Heart right ventricle (tissue), 16 donors: ENCODE measurements at regions not wholly inside any gene's neighbourhood (a gene's known extent, or its start where the extent isn't known, plus 50 kb on each side); places are given as distances from the start of the nearest gene placed in this dataset.

Source experiments
- ATAC-seq, 8 donors: fragments of 200-7000 bp; cut with Tn5 transposase; one replicate each; pipeline ENCODE4 v1.9.1; 2020; ENCODE audit warnings: mild to moderate bottlenecking in 8 of 8, moderate library complexity in 8 of 8, moderate number of reproducible peaks in 1 of 8
- DNase-seq, 2 donors: peaks; one replicate each; pipeline ENCODE4 v3.0.0-alpha.2; 2020
- H3K27ac ChIP-seq, 10 donors: fragments of 200-600 bp; sonication (generic) in 2 of 10; one replicate each; pipeline versions ENCODE4 v1.5.0 to v1.8.0; 2020 to 2022; ENCODE audit warnings: mild to moderate bottlenecking in 3 of 10
- H3K27me3 ChIP-seq, 7 donors: fragments of 200-600 bp; one replicate each; pipeline ENCODE4 v1.8.0; 2021 to 2022; ENCODE audit warnings: mild to moderate bottlenecking in 2 of 7
- H3K36me3 ChIP-seq, 9 donors: fragments of 200-600 bp; sonication (generic) in 1 of 9; one replicate each; pipeline versions ENCODE4 v1.5.0 to v1.8.0; 2020 to 2022; ENCODE audit warnings: mild to moderate bottlenecking in 2 of 9
- H3K4me1 ChIP-seq, 9 donors: fragments of 200-600 bp; sonication (generic) in 1 of 9; one replicate each; pipeline versions ENCODE4 v1.5.0 to v1.8.0; 2020 to 2022; ENCODE audit warnings: mild to moderate bottlenecking in 4 of 9
- H3K4me3 ChIP-seq, 10 donors: fragments of 200-600 bp; sonication (generic) in 2 of 10; one replicate each; pipeline versions ENCODE4 v1.5.0 to v1.8.0; 2020 to 2022; ENCODE audit warnings: mild to moderate bottlenecking in 7 of 10, moderate library complexity in 2 of 10
- H3K9me3 ChIP-seq, 11 donors: fragments of 200-600 bp in 10 of 11; sonication (generic) in 2 of 11; one replicate each; pipeline versions ENCODE4 v1.5.0 to v1.8.0; 2013 to 2022; ENCODE audit warnings: mild to moderate bottlenecking in 2 of 11, control low read depth in 1 of 11, moderate library complexity in 1 of 11
- whole genome bisulfite sequencing, 2 donors: extraction: QIAGEN DNeasy Blood & Tissue Kit; methylation state at CpG; one replicate each; pipeline ENCODE4 v1.1.7; 2013; ENCODE audit warnings: inconsistent platforms in 1 of 2; 5-methylcytosine and 5-hydroxymethylcytosine counted together
- intact Hi-C, 10 donors: fragments of 100-400 bp; cut with DNase I; formaldehyde crosslinking; loops; one replicate each; pipeline versions ENCODE4 v1.11.1 to v1.14.2; 2022
- TF ChIP-seq, protein P1 (sequence below), 9 donors: fragments of 200-600 bp; sonication (generic) in 2 of 9; IDR thresholded peaks; one replicate each; pipeline versions ENCODE4 v1.5.0 to v1.8.0; 2021 to 2022; ENCODE audit warnings: antibody characterized with exemption in 9 of 9, mild to moderate bottlenecking in 5 of 9, moderate library complexity in 1 of 9
- donor health status: Arrhythmogenic right ventricular cardiomyopathy.
- donor health status: ischemic (EF 13 %, LVEDD 7.1; RV severe dilation, severe dysfunction).
- donor health status: healthy with polysubstance abuse.
- donor health status: DM: no; HTN: yes; CAD: no.
- donor health status: DM: no; HTN: no; CAD: no.
- donor health status: ischemic (EF 25% LVEDD 6.9; RV normal size, moderate dysfunction).
- donor health status: ischemic (EF 25% LVEDD 5.7; RV mildly dilated, moderate dysfunction).
- donor health status: healthy.
- donor health status: DM: yes; HTN: yes; CAD: no.
- donor health status: Ischemic cardiomyopathy.
- donor health status: ischemic (EF 35%, LVEDD 5.7; RV mildly dilated, moderate dysfunction).
- donor health status: nonischemic (EF 11% LVEDD 7.7; RV severe dilation, severe dysfunction).
- donor health status: DM: yes; HTN: yes; CAD: no.
- donor health status: PGD.
- donor health status: ischemic (EF 29% LVEDD 5.4; RV normal size, mild dysfunction).
- donor health status: nonischemic (EF 23%, LVEDD 6.1; RV moderate dilation, normal function).

DNA sequence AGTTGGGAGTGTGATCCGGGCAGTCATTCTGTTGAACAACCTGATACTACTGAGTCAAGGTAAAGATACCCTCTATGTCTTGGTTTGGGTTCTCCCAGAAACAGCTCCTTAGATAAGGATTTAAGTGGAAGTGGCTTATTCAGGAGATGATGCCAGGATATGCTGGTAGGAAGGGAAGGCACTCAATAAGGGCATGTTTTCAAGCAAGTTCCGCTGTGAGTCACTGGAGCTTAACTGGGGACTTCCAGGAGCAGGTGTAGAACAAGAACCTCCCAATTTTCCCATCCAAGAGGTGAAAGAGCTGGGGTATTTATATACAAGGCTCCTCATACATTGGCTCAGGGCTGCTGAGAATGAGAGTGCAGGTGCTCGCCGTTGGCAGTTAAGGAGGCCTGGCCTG, 218.6 kb downstream of the AKAP7 start:
- 98 to 100% methylated on average over 4 of the region's 4 CpGs for WGBS, 2 donors
- H3K27ac ChIP-seq: no peak overlapping the region
- peaks cover 0 to under 1% (median 0%) of the 10 kb centered on the region in 7 donors for H3K27me3 ChIP-seq
- intact Hi-C loops: no loop called here
- no peaks in the 10 kb centered on the region for H3K36me3 ChIP-seq
- no peaks in the 10 kb centered on the region for H3K4me1 ChIP-seq
- no peak overlapping the region for H3K4me3 ChIP-seq
- DNase-seq (no peak), ATAC-seq (no peak)
- TF ChIP-seq, protein P1, sequence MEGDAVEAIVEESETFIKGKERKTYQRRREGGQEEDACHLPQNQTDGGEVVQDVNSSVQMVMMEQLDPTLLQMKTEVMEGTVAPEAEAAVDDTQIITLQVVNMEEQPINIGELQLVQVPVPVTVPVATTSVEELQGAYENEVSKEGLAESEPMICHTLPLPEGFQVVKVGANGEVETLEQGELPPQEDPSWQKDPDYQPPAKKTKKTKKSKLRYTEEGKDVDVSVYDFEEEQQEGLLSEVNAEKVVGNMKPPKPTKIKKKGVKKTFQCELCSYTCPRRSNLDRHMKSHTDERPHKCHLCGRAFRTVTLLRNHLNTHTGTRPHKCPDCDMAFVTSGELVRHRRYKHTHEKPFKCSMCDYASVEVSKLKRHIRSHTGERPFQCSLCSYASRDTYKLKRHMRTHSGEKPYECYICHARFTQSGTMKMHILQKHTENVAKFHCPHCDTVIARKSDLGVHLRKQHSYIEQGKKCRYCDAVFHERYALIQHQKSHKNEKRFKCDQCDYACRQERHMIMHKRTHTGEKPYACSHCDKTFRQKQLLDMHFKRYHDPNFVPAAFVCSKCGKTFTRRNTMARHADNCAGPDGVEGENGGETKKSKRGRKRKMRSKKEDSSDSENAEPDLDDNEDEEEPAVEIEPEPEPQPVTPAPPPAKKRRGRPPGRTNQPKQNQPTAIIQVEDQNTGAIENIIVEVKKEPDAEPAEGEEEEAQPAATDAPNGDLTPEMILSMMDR (IDR thresholded peaks at IDR 0.05): no peak
- H3K9me3 ChIP-seq: no peaks in the 10 kb centered on the region

DNA sequence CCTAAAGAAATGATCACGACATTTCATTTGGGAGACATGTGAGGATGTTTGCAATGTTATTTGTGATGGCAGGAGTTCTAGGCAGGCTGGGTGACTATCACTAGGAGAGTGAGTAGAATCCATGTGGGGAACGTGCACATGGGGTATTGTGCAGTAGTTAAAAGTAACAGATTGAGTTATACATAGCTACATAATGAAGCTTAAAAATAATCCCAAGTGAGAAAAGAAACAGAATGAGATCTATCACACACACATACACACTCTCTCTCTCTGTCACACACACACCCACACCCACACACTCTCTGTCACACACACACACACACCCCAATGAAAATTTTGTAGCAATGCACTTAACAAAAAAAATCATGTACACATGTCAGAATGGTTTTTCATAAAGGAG, 218.7 kb upstream of the ARG1 start:
- Histone ChIP-seq H3K4me1 (no peaks in the 10 kb centered on the region), H3K4me3 (no peak overlapping the region), H3K36me3 (no peaks in the 10 kb centered on the region), H3K27me3 (no peaks in the 10 kb centered on the region), H3K9me3 (no peaks in the 10 kb centered on the region), H3K27ac (no peak overlapping the region)
- DNase-seq: no peak
- TF ChIP-seq, protein P1 (IDR thresholded peaks at IDR 0.05): no peak
- 87% methylated on average over 2 of the region's 2 CpGs for WGBS, 2 donors
- intact Hi-C loops: no loop called here
- no peak for ATAC-seq

DNA sequence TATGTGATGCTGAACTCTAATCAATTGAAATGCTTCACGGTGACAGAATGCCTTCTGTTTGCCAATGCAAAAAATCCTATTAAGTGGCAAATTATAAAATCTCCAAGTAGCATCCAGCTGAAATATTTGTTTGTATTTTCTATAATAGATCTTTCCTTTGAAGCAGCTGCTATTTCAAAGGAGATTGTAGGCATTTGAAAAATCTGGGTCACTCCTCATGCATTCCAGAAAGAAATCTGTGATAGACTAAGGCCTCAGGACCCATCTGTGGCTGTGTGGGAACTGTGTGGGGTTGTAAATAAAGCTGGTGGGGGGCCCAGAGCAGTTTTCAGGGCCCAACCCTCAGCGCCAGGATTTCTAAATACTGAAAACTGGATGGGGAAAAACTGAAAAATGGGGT, 216.9 kb upstream of the ARG1 start:
- Histone ChIP-seq H3K4me1 (no peaks in the 10 kb centered on the region), H3K36me3 (no peaks in the 10 kb centered on the region), H3K4me3 (no peak overlapping the region), H3K27me3 (no peaks in the 10 kb centered on the region), H3K27ac (no peak overlapping the region), H3K9me3 (no peaks in the 10 kb centered on the region)
- ATAC-seq: no peak
- no peak for DNase-seq
- TF ChIP-seq, protein P1 (IDR thresholded peaks at IDR 0.05): no peak
- 79 to 82% methylated on average over 2 of the region's 2 CpGs for WGBS, 2 donors
- intact Hi-C loops: no loop called here

DNA sequence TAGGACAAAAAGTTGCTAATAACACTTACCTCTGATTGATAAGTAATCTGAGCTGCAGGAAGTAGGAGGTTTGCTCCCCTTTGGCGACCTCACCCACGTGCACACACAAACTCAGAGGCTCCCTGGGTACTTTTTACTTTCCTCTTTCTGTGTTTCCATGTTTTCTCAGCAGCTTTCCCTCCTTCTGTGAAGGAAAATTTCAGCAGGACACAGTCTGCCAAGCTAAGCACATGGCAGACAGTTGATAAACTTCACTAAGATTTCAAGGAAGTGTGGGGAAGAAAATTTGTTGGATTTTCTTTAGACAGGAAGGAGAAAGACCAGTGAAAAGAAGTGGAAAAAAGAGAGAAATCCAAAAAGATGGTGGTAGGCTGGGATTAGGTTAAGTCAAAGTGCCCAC, 215.5 kb upstream of the ARG1 start:
- ATAC-seq: no peak
- no peaks in the 10 kb centered on the region for H3K9me3 ChIP-seq
- intact Hi-C loops: no loop called here
- TF ChIP-seq, protein P1 (IDR thresholded peaks at IDR 0.05): no peak
- no peak overlapping the region for H3K4me3 ChIP-seq
- H3K36me3 ChIP-seq: no peaks in the 10 kb centered on the region
- H3K27me3 ChIP-seq: no peaks in the 10 kb centered on the region
- 69 to 80% methylated on average over 2 of the region's 2 CpGs for WGBS, 2 donors
- no peak overlapping the region for H3K27ac ChIP-seq
- DNase-seq: no peak
- H3K4me1 ChIP-seq: no peaks in the 10 kb centered on the region

DNA sequence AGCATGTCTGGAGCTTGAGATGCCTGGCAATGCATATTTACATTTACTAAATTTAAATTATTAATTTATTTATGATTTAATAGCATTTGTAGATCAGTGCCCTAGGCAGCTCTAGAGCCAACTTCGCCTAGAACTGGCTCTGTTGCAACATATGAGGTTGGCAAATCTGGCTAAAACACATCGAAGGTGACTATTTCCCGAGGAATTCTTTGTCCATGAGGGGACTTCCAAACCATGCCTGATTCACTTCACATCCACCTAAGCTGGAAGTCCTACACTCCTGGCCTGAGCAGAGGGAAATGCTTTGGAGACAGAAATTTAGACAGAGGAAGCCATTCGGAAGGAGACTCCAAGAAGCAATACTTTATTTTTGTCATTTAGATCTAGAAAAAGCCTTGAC, 211.0 kb upstream of the ARG1 start:
- Histone ChIP-seq H3K4me1 (no peaks in the 10 kb centered on the region), H3K36me3 (no peaks in the 10 kb centered on the region), H3K27me3 (no peaks in the 10 kb centered on the region), H3K4me3 (no peak overlapping the region), H3K27ac (no peak overlapping the region), H3K9me3 (no peaks in the 10 kb centered on the region)
- WGBS, 2 donors: 82 to 88% methylated on average over 4 of the region's 4 CpGs
- intact Hi-C loops: no loop called here
- TF ChIP-seq, protein P1 (IDR thresholded peaks at IDR 0.05): no peak
- no peak for ATAC-seq
- no peak for DNase-seq
